Sigmoid colon (tissue), 4 donors: ENCODE measurements at regions not wholly inside any gene's neighbourhood (a gene's known extent, or its start where the extent isn't known, plus 50 kb on each side); places are given as distances from the start of the nearest gene placed in this dataset.

Source experiments
- CTCF ChIP-seq, 4 experiments: fragments of 450-650 bp in 3 of 4; fragments of 200-600 bp in 1 of 4; IDR thresholded peaks; one replicate each; pipeline ENCODE4 v1.5.1; 2016 to 2019; ENCODE audit warnings: antibody characterized with exemption in 4 of 4, mild to moderate bottlenecking in 3 of 4, moderate library complexity in 2 of 4
- EP300 ChIP-seq, 4 donors: sonication (generic); formaldehyde crosslinking; IDR thresholded peaks; one replicate each; pipeline ENCODE4 v1.6.1; 2017; ENCODE audit warnings: antibody characterized with exemption in 4 of 4
- POLR2A ChIP-seq, 2 donors: fragments of 450-650 bp; IDR thresholded peaks; one replicate each; pipeline ENCODE4 v1.6.1; 2016; ENCODE audit warnings: antibody characterized with exemption in 2 of 2, mild to moderate bottlenecking in 2 of 2, moderate library complexity in 2 of 2
- POLR2AphosphoS5 ChIP-seq, 4 donors: sonication (generic); formaldehyde crosslinking; IDR thresholded peaks; one replicate each; pipeline ENCODE4 v1.6.1; 2017; ENCODE audit warnings: antibody characterized with exemption in 4 of 4

GRCh38 chr2:187825108-187825507 is 270.9 kb upstream of the TFPI start:
- no peak for TF ChIP-seq CTCF (IDR thresholded peaks at IDR 0.05)
- TF ChIP-seq EP300 (IDR thresholded peaks at IDR 0.05) = no peak
- no peak for TF ChIP-seq POLR2AphosphoS5 (IDR thresholded peaks at IDR 0.05)
- TF ChIP-seq POLR2A (IDR thresholded peaks at IDR 0.05) = no peak
